OCI-LY7 (cell line): ENCODE measurements at regions not wholly inside any gene's neighbourhood (a gene's known extent, or its start where the extent isn't known, plus 50 kb on each side); places are given as distances from the start of the nearest gene placed in this dataset.

Experiments
- BruUV-seq: library from RNA; stranded (reverse); fragments of 400-500 nt; replicated peaks from 2 replicates; lab custom pipeline; 2021; lab: Mats Ljungman, UMichigan
- CTCF ChIA-PET: fragments of 300-600 bp; sonication (Branson Sonifier 250); formaldehyde crosslinking; loops from one replicate; lab custom pipeline; 2022; ENCODE audit warnings: antibody characterized with exemption; ENCODE audit not compliant: unreplicated experiment; lab: Charles Lee
- POLR2A ChIA-PET: fragments of 300-600 bp; sonication (Branson Sonifier 250); formaldehyde crosslinking; loops from one replicate; lab custom pipeline; 2022; ENCODE audit warnings: antibody characterized with exemption; lab: Charles Lee
- DNase-seq: peaks from one replicate; pipeline ENCODE4 v3.0.0-alpha.2; 2015; ENCODE audit warnings: low spot score
- H2AFZ ChIP-seq: fragments of 200-600 bp; sonication (generic), shearing (Covaris generic); 2 replicates; pipeline ENCODE4 v1.6.1; 2014; ENCODE audit warnings: mild to moderate bottlenecking, antibody characterized with exemption, low read length, moderate library complexity
- H3K27ac ChIP-seq: fragments of 200-600 bp; sonication (generic); 2 replicates; pipeline ENCODE4 v1.5.1; 2014; ENCODE audit warnings: mixed run types, low read depth, mild to moderate bottlenecking, moderate library complexity, low read length, inconsistent platforms; ENCODE audit not compliant: poor library complexity, severe bottlenecking
- H3K36me3 ChIP-seq: fragments of 200-600 bp; sonication (generic); 2 replicates; pipeline ENCODE4 v1.6.1; 2014; ENCODE audit warnings: mild to moderate bottlenecking, antibody characterized with exemption, low read length, moderate library complexity, mixed read lengths; ENCODE audit not compliant: insufficient read depth
- H3K4me1 ChIP-seq: fragments of 200-600 bp; sonication (generic); 2 replicates; pipeline ENCODE4 v1.5.1; 2014; ENCODE audit warnings: mild to moderate bottlenecking, low read length; ENCODE audit not compliant: insufficient read depth, poor library complexity, severe bottlenecking
- H3K4me2 ChIP-seq: fragments of 200-600 bp; sonication (generic); 2 replicates; pipeline ENCODE4 v1.6.1; 2014; ENCODE audit warnings: mild to moderate bottlenecking, low read length
- H3K4me3 ChIP-seq: fragments of 200-600 bp; sonication (generic); 2 replicates; pipeline ENCODE4 v1.5.1; 2014; ENCODE audit warnings: mild to moderate bottlenecking, low read depth, low read length; ENCODE audit not compliant: poor library complexity, severe bottlenecking
- H3K79me2 ChIP-seq: fragments of 200-600 bp; sonication (generic); 2 replicates; pipeline ENCODE4 v1.6.1; 2016; ENCODE audit warnings: low read depth, mild to moderate bottlenecking, low read length, moderate library complexity, mixed read lengths; ENCODE audit not compliant: insufficient read depth
- H3K9me2 ChIP-seq: fragments of 200-600 bp; sonication (generic); 2 replicates; pipeline ENCODE4 v1.6.1; 2016; ENCODE audit warnings: mild to moderate bottlenecking, low read length, mixed read lengths; ENCODE audit not compliant: insufficient read depth
- H3K9me3 ChIP-seq: fragments of 200-600 bp; sonication (generic); 2 replicates; pipeline ENCODE4 v1.6.1; 2014; ENCODE audit warnings: mild to moderate bottlenecking, mixed run types, low read length, mixed read lengths
- H4K20me1 ChIP-seq: fragments of 200-600 bp; sonication (generic); 2 replicates; pipeline ENCODE4 v1.6.1; 2014; ENCODE audit warnings: mild to moderate bottlenecking, antibody characterized with exemption, low read length, moderate library complexity, mixed read lengths; ENCODE audit not compliant: insufficient read depth
- EZH2phosphoT487 ChIP-seq: fragments of 200-600 bp; sonication (generic); IDR thresholded peaks from 2 replicates; pipeline ENCODE4 v1.6.1; 2018; ENCODE audit warnings: low read depth, borderline replicate concordance, mild to moderate bottlenecking, mixed run types, antibody characterized with exemption, low read length, moderate library complexity, mixed read lengths
- intact Hi-C: fragments of 100-400 bp; cut with micrococcal nuclease; formaldehyde crosslinking; loops from one replicate; pipeline ENCODE4 v1.10.0; 2022; ENCODE audit not compliant: unreplicated experiment
- TF ChIP-seq, protein P1 (sequence below): fragments of 200-600 bp; sonication (generic); conservative IDR thresholded peaks from 2 replicates; pipeline ENCODE4 v1.5.1; 2014; ENCODE audit warnings: mild to moderate bottlenecking, antibody characterized with exemption, low read length, moderate library complexity, mixed read lengths

DNA sequence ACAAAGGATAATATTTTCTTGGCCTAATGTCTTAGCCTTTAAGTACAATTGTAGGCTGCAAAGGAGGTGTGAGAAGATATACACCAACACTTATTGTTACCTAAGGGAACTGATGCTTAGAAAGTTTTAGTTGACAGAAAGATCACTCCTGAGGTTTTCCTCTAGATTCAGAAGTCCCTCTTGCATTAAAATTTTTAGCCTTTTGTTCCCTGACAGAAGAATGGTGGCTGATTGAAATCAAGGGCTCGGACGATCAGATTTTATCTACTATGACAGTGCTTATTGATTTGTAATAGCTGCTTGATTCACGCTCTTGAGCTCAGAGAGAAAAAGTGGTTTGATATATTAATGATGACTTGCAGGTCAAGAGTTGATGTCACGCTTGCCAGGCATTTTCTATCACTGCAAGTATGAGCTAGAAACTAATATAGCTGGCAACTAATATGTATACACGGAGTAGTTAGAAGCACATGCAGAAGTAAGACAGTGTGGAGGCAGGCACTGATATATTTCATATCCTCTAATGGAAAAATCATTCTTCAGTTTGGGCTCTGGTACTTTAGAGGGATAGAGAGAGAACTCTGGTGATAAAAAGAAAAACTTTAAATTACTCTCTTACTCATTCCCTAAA, 246.6 kb upstream of the ID4 start:
- no peak overlapping the region for H3K4me3 ChIP-seq
- TF ChIP-seq, protein P1, sequence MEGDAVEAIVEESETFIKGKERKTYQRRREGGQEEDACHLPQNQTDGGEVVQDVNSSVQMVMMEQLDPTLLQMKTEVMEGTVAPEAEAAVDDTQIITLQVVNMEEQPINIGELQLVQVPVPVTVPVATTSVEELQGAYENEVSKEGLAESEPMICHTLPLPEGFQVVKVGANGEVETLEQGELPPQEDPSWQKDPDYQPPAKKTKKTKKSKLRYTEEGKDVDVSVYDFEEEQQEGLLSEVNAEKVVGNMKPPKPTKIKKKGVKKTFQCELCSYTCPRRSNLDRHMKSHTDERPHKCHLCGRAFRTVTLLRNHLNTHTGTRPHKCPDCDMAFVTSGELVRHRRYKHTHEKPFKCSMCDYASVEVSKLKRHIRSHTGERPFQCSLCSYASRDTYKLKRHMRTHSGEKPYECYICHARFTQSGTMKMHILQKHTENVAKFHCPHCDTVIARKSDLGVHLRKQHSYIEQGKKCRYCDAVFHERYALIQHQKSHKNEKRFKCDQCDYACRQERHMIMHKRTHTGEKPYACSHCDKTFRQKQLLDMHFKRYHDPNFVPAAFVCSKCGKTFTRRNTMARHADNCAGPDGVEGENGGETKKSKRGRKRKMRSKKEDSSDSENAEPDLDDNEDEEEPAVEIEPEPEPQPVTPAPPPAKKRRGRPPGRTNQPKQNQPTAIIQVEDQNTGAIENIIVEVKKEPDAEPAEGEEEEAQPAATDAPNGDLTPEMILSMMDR = no peak
- no peak for TF ChIP-seq EZH2phosphoT487
- no peak for DNase-seq
- 0 out of 2 replicates have a peak, but pooled peaks cover 3% of the 10 kb centered on the region for H3K36me3 ChIP-seq
- H3K27ac ChIP-seq = no peak overlapping the region
- CTCF ChIA-PET = no interaction called here
- H3K4me2 ChIP-seq = no peak overlapping the region
- intact Hi-C loops = no loop called here
- peaks cover 63% of the 10 kb centered on the region for H3K4me1 ChIP-seq
- no peaks in the 10 kb centered on the region for H3K9me2 ChIP-seq
- no peaks in the 10 kb centered on the region for H3K79me2 ChIP-seq
- no TSS peak for BruUV-seq
- POLR2A ChIA-PET = interaction anchor here (0.5 to 1.0 kb wide), 5 partner anchors 9 to 209 kb away, joined by 3 to 4 read pairs (median 3); no protein-coding TSS in a partner anchor
- no peaks in the 10 kb centered on the region for H3K9me3 ChIP-seq
- 0 out of 2 replicates have a peak overlapping the region, but pooled peaks have one; percentile 37 for H2AFZ ChIP-seq
- H4K20me1 ChIP-seq = no peaks in the 10 kb centered on the region

DNA sequence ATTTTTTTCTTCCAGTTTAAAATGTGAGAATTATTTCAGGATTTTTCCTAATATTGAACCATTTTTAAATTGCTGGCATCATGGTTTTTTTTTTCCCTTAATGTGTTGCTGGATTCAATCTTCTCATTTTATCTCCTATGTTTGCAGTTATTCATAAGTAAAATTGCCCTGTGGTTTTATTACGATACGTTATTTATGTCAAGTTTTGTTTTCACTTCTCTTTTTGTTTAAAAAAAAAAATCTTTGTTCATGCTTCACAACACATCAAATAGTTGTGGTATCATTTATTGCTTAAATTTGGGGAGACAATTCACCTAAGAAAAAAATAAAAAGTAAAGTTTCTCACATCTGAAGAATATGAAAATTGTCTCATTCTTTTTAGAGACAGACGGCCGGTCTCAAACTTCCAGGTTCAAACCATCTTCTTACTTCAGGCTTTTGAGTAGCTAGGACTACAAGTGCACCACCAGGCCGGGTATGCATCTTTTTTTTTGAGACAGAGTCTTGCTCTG, 239.3 kb upstream of the ID4 start:
- no TSS peak for BruUV-seq

More for the DNA sequence above, 239.3 kb upstream of the ID4 start:
- intact Hi-C loops = loop anchor here (1.0 to 2.0 kb wide), 2 partner anchors 204 to 241 kb away; no protein-coding TSS in a partner anchor
- H3K9me2 ChIP-seq = no peaks in the 10 kb centered on the region
- peak overlapping the region; percentile 95 for H3K27ac ChIP-seq
- H3K4me1 ChIP-seq = peaks cover 80% of the 10 kb centered on the region
- H3K4me2 ChIP-seq = peak overlapping the region; percentile 69
- TF ChIP-seq, protein P1 = no peak
- TF ChIP-seq EZH2phosphoT487 = no peak
- peaks cover 4% of the 10 kb centered on the region; the same call in 1 of the 2 replicates for H3K9me3 ChIP-seq
- ChIA-PET POLR2A (interaction anchor here (0.6 to 7.3 kb wide), 16 partner anchors 10 to 1966 kb away, joined by 3 to 55 read pairs (median 3); no protein-coding TSS in a partner anchor), CTCF (interaction anchor here (2.3 kb wide), 1 partner anchor 16 kb away, joined by 7 read pairs; no protein-coding TSS in a partner anchor)
- DNase-seq = peak; percentile 83
- H3K79me2 ChIP-seq = no peaks in the 10 kb centered on the region
- peak overlapping the region; percentile 31 for H3K4me3 ChIP-seq
- no peaks in the 10 kb centered on the region for H4K20me1 ChIP-seq
- H2AFZ ChIP-seq = peak overlapping the region; percentile 2; the same call in 1 of the 2 replicates
- 0 out of 2 replicates have a peak, but pooled peaks cover 6% of the 10 kb centered on the region for H3K36me3 ChIP-seq
